ENCODE measurements at regions not wholly inside any gene's neighbourhood (a gene's known extent, or its start where the extent isn't known, plus 50 kb on each side); places are given as distances from the start of the nearest gene placed in this dataset.

DNA sequence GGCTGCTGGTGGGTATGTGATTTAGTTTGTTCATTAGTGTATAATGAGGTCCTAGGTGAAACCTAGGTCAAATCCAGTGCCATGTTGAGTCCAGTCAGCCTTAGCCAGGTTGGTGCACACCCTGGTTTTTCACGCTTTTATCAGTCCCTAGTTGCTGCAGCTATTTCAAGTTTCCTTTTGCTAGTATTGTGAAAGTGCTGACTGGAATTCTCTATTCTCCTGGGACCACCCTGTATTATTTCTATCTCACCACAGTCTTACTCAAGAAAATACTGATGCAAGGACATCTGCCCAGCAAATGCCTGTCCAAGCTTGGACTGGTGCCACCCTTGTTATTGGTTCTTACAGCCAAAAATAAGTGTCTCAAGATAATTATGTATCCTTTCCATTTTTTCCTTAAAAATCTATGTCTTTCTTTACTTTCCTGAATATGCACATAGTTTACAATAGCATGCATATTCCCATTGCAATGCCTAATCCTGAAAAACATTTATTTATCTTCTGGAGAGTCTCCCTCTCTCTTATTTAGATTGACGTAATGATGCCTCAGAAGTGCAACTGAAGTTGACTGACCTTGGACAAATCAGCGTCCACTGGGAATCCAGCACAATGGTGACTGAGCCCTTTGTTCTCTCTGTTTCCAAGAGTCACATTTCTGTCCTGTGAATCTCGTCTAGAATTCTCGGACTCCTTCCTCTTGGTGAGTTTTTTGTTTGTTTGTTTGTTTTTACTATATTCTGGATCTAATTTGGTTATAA, 1075.0 kb downstream of the CDH9 start (continued):
- TF ChIP-seq, protein P1, sequence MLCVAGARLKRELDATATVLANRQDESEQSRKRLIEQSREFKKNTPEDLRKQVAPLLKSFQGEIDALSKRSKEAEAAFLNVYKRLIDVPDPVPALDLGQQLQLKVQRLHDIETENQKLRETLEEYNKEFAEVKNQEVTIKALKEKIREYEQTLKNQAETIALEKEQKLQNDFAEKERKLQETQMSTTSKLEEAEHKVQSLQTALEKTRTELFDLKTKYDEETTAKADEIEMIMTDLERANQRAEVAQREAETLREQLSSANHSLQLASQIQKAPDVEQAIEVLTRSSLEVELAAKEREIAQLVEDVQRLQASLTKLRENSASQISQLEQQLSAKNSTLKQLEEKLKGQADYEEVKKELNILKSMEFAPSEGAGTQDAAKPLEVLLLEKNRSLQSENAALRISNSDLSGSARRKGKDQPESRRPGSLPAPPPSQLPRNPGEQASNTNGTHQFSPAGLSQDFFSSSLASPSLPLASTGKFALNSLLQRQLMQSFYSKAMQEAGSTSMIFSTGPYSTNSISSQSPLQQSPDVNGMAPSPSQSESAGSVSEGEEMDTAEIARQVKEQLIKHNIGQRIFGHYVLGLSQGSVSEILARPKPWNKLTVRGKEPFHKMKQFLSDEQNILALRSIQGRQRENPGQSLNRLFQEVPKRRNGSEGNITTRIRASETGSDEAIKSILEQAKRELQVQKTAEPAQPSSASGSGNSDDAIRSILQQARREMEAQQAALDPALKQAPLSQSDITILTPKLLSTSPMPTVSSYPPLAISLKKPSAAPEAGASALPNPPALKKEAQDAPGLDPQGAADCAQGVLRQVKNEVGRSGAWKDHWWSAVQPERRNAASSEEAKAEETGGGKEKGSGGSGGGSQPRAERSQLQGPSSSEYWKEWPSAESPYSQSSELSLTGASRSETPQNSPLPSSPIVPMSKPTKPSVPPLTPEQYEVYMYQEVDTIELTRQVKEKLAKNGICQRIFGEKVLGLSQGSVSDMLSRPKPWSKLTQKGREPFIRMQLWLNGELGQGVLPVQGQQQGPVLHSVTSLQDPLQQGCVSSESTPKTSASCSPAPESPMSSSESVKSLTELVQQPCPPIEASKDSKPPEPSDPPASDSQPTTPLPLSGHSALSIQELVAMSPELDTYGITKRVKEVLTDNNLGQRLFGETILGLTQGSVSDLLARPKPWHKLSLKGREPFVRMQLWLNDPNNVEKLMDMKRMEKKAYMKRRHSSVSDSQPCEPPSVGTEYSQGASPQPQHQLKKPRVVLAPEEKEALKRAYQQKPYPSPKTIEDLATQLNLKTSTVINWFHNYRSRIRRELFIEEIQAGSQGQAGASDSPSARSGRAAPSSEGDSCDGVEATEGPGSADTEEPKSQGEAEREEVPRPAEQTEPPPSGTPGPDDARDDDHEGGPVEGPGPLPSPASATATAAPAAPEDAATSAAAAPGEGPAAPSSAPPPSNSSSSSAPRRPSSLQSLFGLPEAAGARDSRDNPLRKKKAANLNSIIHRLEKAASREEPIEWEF (IDR thresholded peaks at IDR 0.05; ENCODE audit: insufficient replicate concordance, low read depth, low read length): no peak
- TF ChIP-seq IRF4 (IDR thresholded peaks at IDR 0.05; ENCODE audit: low read depth, low read length) (no peak), GABPA (IDR thresholded peaks at IDR 0.05; ENCODE audit: low read depth) (no peak), HDGF (IDR thresholded peaks at IDR 0.05) (no peak), WRNIP1 (IDR thresholded peaks at IDR 0.05; ENCODE audit: borderline replicate concordance, low read depth, low read length) (no peak), POU2F2 (IDR thresholded peaks at IDR 0.05; ENCODE audit: borderline replicate concordance, low read depth, low read length) (no peak), MXI1 (IDR thresholded peaks at IDR 0.05; ENCODE audit: low read depth, low read length) (no peak), FOXK2 (IDR thresholded peaks at IDR 0.05) (no peak)
- TF ChIP-seq, protein P2, sequence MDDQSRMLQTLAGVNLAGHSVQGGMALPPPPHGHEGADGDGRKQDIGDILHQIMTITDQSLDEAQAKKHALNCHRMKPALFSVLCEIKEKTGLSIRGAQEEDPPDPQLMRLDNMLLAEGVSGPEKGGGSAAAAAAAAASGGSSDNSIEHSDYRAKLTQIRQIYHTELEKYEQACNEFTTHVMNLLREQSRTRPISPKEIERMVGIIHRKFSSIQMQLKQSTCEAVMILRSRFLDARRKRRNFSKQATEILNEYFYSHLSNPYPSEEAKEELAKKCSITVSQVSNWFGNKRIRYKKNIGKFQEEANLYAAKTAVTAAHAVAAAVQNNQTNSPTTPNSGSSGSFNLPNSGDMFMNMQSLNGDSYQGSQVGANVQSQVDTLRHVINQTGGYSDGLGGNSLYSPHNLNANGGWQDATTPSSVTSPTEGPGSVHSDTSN (IDR thresholded peaks at IDR 0.05; ENCODE audit: insufficient replicate concordance, low read depth, low read length): no peak
